ENCODE measurements at regions not wholly inside any gene's neighbourhood (a gene's known extent, or its start where the extent isn't known, plus 50 kb on each side); places are given as distances from the start of the nearest gene placed in this dataset.
"Not testable (repeated sequence)": the region's sequence is repeated elsewhere in the genome, so short reads cannot be mapped to it uniquely, and the experiment has no call there.

DNA sequence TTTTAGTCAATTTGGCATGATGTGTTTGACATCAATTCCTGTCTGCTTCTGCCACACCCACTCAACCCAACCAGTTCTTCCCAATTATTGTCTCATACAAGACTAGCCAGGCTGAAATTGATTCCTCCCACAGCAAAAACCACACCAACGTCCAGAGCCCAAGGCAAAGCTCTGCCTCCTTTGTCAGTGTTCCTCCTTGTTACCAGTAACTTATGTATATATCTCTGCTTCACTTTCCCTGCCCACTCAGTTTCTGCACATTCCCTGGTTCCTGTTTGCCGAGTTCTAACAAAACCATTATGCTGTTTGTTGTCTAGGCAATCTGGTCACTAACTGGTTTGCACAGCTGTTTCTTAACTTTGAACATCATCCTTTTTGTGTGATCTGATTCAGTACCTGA is 547.9 kb upstream of the PTCHD4 start:
- Histone ChIP-seq H3K4me1 (ENCODE audit: insufficient read depth, low read length) (no peaks in the 10 kb centered on the region), H3K27ac (ENCODE audit: low read depth, low read length) (no peak overlapping the region), H3K4me3 (ENCODE audit: low read length) (no peak overlapping the region), H3K27me3 (ENCODE audit: insufficient read depth, low read length, poor library complexity, severe bottlenecking) (no peaks in the 10 kb centered on the region), H3K36me3 (ENCODE audit: insufficient read depth, low read length) (no peaks in the 10 kb centered on the region), H3K9me3 (ENCODE audit: low read length) (no peaks in the 10 kb centered on the region)
- Mint-ChIP-seq H3K36me3 (no peaks in the 10 kb centered on the region), H3K4me1 (no peaks in the 10 kb centered on the region), H3K27ac (no peak overlapping the region), H3K4me3 (no peak overlapping the region), H3K27me3 (no peaks in the 10 kb centered on the region), H3K9me3 (peaks cover 0 to 16% (median 4%) of the 10 kb centered on the region in 5 donors)
- CTCF ChIA-PET, result no interaction called here
- POLR2A ChIA-PET, result no interaction called here
- no peak for DNase-seq

DNA sequence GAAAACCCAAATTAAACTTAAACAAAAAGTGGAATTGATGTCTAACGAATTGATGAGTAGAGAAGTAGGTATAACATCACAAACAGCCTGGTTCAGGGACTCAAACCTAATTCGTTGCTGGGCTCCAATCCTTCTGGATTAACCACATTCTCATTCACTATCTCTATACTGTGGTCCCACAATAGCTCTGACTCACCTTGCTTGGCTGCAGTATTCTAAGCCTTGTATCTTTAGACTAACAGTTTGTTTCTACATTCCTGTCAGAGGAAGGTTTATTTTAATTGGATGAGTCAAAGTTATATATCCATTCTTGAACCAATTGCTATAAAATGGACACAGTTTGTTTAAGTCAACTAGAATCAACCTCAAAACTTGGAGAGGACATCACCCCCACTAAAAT is 530.5 kb upstream of the PTCHD4 start:
- Mint-ChIP-seq H3K4me3 (no peak overlapping the region), H3K36me3 (no peaks in the 10 kb centered on the region), H3K27ac (no peak overlapping the region), H3K27me3 (no peaks in the 10 kb centered on the region), H3K9me3 (peaks cover 4 to 23% (median 15%) of the 10 kb centered on the region in 5 donors), H3K4me1 (no peaks in the 10 kb centered on the region)
- H3K4me3 ChIP-seq (ENCODE audit: low read length), result no peak overlapping the region
- ChIA-PET CTCF (no interaction called here), POLR2A (no interaction called here)
- no peak overlapping the region for H3K27ac ChIP-seq (ENCODE audit: low read depth, low read length)
- no peaks in the 10 kb centered on the region for H3K4me1 ChIP-seq (ENCODE audit: insufficient read depth, low read length)
- no peaks in the 10 kb centered on the region for H3K36me3 ChIP-seq (ENCODE audit: insufficient read depth, low read length)
- no peaks in the 10 kb centered on the region for H3K9me3 ChIP-seq (ENCODE audit: low read length)
- DNase-seq, result no peak
- no peaks in the 10 kb centered on the region for H3K27me3 ChIP-seq (ENCODE audit: insufficient read depth, low read length, poor library complexity, severe bottlenecking)

DNA sequence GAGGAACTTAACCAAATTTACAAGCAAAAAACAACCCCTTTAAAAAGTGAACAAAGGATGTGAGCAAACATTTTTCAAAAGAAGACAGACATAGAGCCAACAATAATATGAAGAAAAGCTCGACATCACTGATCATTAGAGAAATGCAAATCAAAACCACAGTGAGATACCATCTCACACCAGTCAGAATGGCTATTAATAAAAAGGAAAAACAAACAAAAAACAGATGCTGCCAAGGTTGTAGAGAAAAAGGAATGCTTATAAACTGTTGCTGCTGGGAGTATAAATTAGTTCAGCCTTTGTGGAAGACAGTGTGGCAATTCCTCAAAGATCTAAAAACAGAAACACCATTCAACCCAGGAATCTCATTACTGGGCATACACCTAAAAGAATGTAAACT is 527.8 kb upstream of the PTCHD4 start:
- H3K9me3 Mint-ChIP-seq, result peaks cover 2 to 24% (median 15%) of the 10 kb centered on the region in 5 donors
- H3K4me3 Mint-ChIP-seq; H3K27ac ChIP-seq (ENCODE audit: low read depth, low read length); H3K4me1 Mint-ChIP-seq; H3K27me3 ChIP-seq (ENCODE audit: insufficient read depth, low read length, poor library complexity, severe bottlenecking); H3K36me3 ChIP-seq (ENCODE audit: insufficient read depth, low read length); H3K27ac Mint-ChIP-seq; H3K4me3 ChIP-seq (ENCODE audit: low read length); H3K36me3 Mint-ChIP-seq; H3K4me1 ChIP-seq (ENCODE audit: insufficient read depth, low read length); H3K9me3 ChIP-seq (ENCODE audit: low read length); POLR2A ChIA-PET; DNase-seq; H3K27me3 Mint-ChIP-seq; CTCF ChIA-PET: not testable (repeated sequence)

DNA sequence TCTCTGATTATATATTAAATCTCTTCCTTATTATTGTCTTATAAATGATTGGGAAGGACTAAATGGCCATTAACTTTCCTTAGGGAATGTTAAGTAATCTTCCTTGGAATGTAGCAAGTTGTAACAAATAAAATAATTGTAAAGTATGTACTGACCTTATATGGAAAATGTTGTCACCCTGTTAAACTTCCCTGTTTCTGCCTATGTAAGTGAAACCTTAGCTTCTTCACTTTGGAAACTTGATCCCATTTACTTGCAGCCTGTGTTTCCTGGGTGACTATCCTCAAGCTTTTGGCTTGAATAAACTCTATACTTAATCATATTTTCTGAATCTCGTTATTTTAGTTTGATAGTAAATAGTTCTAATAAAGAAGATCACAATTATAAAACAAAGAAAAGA is 519.5 kb upstream of the PTCHD4 start:
- Mint-ChIP-seq H3K27ac (no peak overlapping the region), H3K27me3 (no peaks in the 10 kb centered on the region), H3K4me3 (no peak overlapping the region), H3K36me3 (no peaks in the 10 kb centered on the region), H3K9me3 (peaks cover 0 to 42% (median 6%) of the 10 kb centered on the region in 5 donors), H3K4me1 (no peaks in the 10 kb centered on the region)
- no peaks in the 10 kb centered on the region for H3K27me3 ChIP-seq (ENCODE audit: insufficient read depth, low read length, poor library complexity, severe bottlenecking)
- DNase-seq, result no peak
- CTCF ChIA-PET, result no interaction called here
- H3K9me3 ChIP-seq (ENCODE audit: low read length), result no peaks in the 10 kb centered on the region
- no peak overlapping the region for H3K4me3 ChIP-seq (ENCODE audit: low read length)
- no peaks in the 10 kb centered on the region for H3K4me1 ChIP-seq (ENCODE audit: insufficient read depth, low read length)
- H3K36me3 ChIP-seq (ENCODE audit: insufficient read depth, low read length), result no peaks in the 10 kb centered on the region
- POLR2A ChIA-PET, result no interaction called here
- H3K27ac ChIP-seq (ENCODE audit: low read depth, low read length), result no peak overlapping the region

DNA sequence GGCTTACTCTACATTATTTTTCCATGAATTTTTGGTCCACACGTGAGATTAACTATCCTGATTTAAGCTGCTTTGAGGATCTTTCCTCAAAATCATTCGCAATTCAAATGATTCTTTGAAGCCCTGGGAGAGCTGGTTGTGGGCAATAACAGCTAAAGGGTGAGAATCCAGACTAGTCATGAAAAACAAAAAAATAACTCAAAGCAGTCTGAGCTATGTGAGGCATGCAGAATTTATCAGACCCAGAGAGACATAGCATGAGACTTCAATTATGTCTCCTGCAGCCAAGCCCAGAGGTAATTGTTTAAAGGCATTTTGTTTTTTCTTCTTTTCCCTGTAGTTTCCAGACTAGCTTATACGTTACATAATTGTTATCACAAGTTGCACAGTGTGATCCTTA is 517.3 kb upstream of the PTCHD4 start:
- no peaks in the 10 kb centered on the region for H3K4me1 ChIP-seq (ENCODE audit: insufficient read depth, low read length)
- Mint-ChIP-seq H3K27ac (no peak overlapping the region), H3K36me3 (no peaks in the 10 kb centered on the region), H3K9me3 (peaks cover 2 to 42% (median 8%) of the 10 kb centered on the region in 5 donors), H3K4me1 (no peaks in the 10 kb centered on the region), H3K4me3 (no peak overlapping the region), H3K27me3 (no peaks in the 10 kb centered on the region)
- ChIA-PET CTCF (no interaction called here), POLR2A (no interaction called here)
- H3K27ac ChIP-seq (ENCODE audit: low read depth, low read length), result no peak overlapping the region
- DNase-seq, result no peak
- no peaks in the 10 kb centered on the region for H3K36me3 ChIP-seq (ENCODE audit: insufficient read depth, low read length)
- H3K27me3 ChIP-seq (ENCODE audit: insufficient read depth, low read length, poor library complexity, severe bottlenecking), result no peaks in the 10 kb centered on the region
- H3K4me3 ChIP-seq (ENCODE audit: low read length), result no peak overlapping the region
- H3K9me3 ChIP-seq (ENCODE audit: low read length), result no peaks in the 10 kb centered on the region

DNA sequence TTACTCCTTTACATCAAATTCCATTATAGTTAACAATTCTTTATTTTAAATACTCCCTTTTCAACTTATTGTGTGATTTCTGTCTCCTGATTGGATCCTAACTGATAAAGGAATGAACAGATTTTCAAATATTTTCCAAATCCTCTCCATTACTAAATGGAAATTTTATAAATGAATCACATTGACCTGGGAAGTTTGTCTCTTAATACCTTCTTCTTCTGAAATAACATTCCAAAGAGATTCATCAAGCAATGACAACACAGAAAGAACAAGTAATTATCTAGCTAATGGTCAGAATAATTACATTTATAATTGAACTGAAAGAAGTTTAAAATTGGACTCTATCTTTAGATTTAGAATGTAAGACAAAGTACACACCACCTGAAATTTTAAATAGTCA is 515.4 kb upstream of the PTCHD4 start:
- CTCF ChIA-PET, result no interaction called here
- Mint-ChIP-seq H3K27ac (no peak overlapping the region), H3K36me3 (no peaks in the 10 kb centered on the region), H3K9me3 (peaks cover 2 to 31% (median 6%) of the 10 kb centered on the region in 5 donors), H3K4me1 (no peaks in the 10 kb centered on the region), H3K4me3 (no peak overlapping the region), H3K27me3 (no peaks in the 10 kb centered on the region)
- H3K27ac ChIP-seq (ENCODE audit: low read depth, low read length), result no peak overlapping the region
- no peaks in the 10 kb centered on the region for H3K9me3 ChIP-seq (ENCODE audit: low read length)
- no peak for DNase-seq
- H3K4me1 ChIP-seq (ENCODE audit: insufficient read depth, low read length), result no peaks in the 10 kb centered on the region
- no peak overlapping the region for H3K4me3 ChIP-seq (ENCODE audit: low read length)
- no peaks in the 10 kb centered on the region for H3K27me3 ChIP-seq (ENCODE audit: insufficient read depth, low read length, poor library complexity, severe bottlenecking)
- H3K36me3 ChIP-seq (ENCODE audit: insufficient read depth, low read length), result no peaks in the 10 kb centered on the region
- POLR2A ChIA-PET, result no interaction called here

DNA sequence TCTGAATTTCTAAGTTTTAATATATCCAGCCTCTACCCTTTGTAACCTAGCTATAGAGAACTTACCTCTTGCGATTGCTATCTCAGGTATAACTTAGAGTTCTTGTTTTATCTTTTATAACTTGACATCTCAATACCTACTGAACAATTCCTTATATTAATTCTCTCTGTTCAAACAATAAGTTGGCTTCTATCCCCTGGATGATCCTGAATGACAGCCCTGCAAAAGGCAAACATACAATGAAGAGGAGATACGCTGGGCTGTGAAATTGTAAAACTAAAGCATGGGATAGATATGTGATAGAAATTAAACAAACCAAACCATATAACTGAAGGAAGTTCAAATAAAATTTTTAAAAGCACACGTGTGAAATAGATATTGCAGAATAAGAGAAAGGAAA is 513.6 kb upstream of the PTCHD4 start:
- DNase-seq, result no peak
- CTCF ChIA-PET, result no interaction called here
- Histone ChIP-seq H3K27ac (ENCODE audit: low read depth, low read length) (no peak overlapping the region), H3K4me1 (ENCODE audit: insufficient read depth, low read length) (no peaks in the 10 kb centered on the region), H3K36me3 (ENCODE audit: insufficient read depth, low read length) (no peaks in the 10 kb centered on the region), H3K4me3 (ENCODE audit: low read length) (no peak overlapping the region), H3K27me3 (ENCODE audit: insufficient read depth, low read length, poor library complexity, severe bottlenecking) (no peaks in the 10 kb centered on the region), H3K9me3 (ENCODE audit: low read length) (no peaks in the 10 kb centered on the region)
- H3K36me3 Mint-ChIP-seq, result no peaks in the 10 kb centered on the region
- POLR2A ChIA-PET, result no interaction called here
- H3K4me3 Mint-ChIP-seq, result no peak overlapping the region
- no peaks in the 10 kb centered on the region for H3K27me3 Mint-ChIP-seq
- H3K4me1 Mint-ChIP-seq, result no peaks in the 10 kb centered on the region
- no peak overlapping the region for H3K27ac Mint-ChIP-seq
- peaks cover 2 to 24% (median 4%) of the 10 kb centered on the region in 5 donors for H3K9me3 Mint-ChIP-seq

DNA sequence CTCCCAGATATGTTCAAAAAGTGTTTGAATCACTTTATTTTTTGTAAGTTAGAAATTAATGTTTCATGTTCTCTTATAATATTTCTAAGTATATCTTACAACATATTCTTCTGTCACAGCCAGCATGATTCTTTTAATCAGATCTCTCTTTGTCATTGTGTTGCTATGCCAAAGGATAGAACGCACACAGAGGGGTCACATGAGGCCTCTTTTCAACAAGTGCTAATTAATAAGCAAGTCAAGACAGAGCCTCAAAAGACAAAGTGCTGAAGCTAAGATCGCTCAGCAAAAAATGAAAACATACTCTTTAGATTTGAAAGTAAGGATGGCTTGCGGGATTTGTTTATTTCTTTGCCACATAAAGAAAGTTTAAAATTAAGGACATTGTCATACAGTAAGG is 508.8 kb upstream of the PTCHD4 start:
- no peaks in the 10 kb centered on the region for H3K4me1 ChIP-seq (ENCODE audit: insufficient read depth, low read length)
- Mint-ChIP-seq H3K9me3 (peaks cover under 1 to 22% (median 6%) of the 10 kb centered on the region in 5 donors), H3K4me1 (no peaks in the 10 kb centered on the region), H3K36me3 (no peaks in the 10 kb centered on the region), H3K4me3 (no peak overlapping the region), H3K27me3 (no peaks in the 10 kb centered on the region), H3K27ac (no peak overlapping the region)
- ChIA-PET POLR2A (no interaction called here), CTCF (no interaction called here)
- DNase-seq, result no peak
- H3K9me3 ChIP-seq (ENCODE audit: low read length), result no peaks in the 10 kb centered on the region
- no peak overlapping the region for H3K4me3 ChIP-seq (ENCODE audit: low read length)
- H3K27me3 ChIP-seq (ENCODE audit: insufficient read depth, low read length, poor library complexity, severe bottlenecking), result no peaks in the 10 kb centered on the region
- H3K27ac ChIP-seq (ENCODE audit: low read depth, low read length), result no peak overlapping the region
- H3K36me3 ChIP-seq (ENCODE audit: insufficient read depth, low read length), result no peaks in the 10 kb centered on the region

DNA sequence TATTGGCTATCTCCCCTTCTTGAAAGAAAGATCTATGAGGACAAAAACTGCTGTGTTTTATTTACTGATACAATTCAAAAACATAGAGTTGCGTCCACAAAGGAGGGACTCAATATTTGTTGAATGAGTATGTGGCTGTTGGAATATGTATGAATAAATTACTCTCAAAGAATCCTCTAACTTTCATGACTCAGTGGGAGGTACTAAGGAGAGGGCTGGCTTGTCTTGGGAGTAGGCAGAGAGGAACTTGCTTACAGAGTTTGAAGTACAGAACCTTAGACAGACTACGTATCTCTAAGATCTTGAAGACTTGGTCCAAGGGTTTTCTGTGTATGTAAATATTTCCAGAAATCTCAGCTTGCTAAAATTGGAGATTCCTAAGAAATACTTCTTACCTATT is 504.0 kb upstream of the PTCHD4 start:
- CTCF ChIA-PET, result no interaction called here
- Mint-ChIP-seq H3K4me1 (no peaks in the 10 kb centered on the region), H3K9me3 (peaks cover 0 to 22% (median 2%) of the 10 kb centered on the region in 5 donors), H3K4me3 (no peak overlapping the region), H3K27me3 (no peaks in the 10 kb centered on the region), H3K27ac (no peak overlapping the region), H3K36me3 (no peaks in the 10 kb centered on the region)
- no peaks in the 10 kb centered on the region for H3K4me1 ChIP-seq (ENCODE audit: insufficient read depth, low read length)
- no peaks in the 10 kb centered on the region for H3K27me3 ChIP-seq (ENCODE audit: insufficient read depth, low read length, poor library complexity, severe bottlenecking)
- POLR2A ChIA-PET, result no interaction called here
- H3K4me3 ChIP-seq (ENCODE audit: low read length), result no peak overlapping the region
- no peaks in the 10 kb centered on the region for H3K36me3 ChIP-seq (ENCODE audit: insufficient read depth, low read length)
- no peak for DNase-seq
- H3K9me3 ChIP-seq (ENCODE audit: low read length), result no peaks in the 10 kb centered on the region
- H3K27ac ChIP-seq (ENCODE audit: low read depth, low read length), result no peak overlapping the region

Data from CD8-positive, alpha-beta memory T cell (primary cell).